ENCODE measurements at regions not wholly inside any gene's neighbourhood (a gene's known extent, or its start where the extent isn't known, plus 50 kb on each side); places are given as distances from the start of the nearest gene placed in this dataset.

DNA sequence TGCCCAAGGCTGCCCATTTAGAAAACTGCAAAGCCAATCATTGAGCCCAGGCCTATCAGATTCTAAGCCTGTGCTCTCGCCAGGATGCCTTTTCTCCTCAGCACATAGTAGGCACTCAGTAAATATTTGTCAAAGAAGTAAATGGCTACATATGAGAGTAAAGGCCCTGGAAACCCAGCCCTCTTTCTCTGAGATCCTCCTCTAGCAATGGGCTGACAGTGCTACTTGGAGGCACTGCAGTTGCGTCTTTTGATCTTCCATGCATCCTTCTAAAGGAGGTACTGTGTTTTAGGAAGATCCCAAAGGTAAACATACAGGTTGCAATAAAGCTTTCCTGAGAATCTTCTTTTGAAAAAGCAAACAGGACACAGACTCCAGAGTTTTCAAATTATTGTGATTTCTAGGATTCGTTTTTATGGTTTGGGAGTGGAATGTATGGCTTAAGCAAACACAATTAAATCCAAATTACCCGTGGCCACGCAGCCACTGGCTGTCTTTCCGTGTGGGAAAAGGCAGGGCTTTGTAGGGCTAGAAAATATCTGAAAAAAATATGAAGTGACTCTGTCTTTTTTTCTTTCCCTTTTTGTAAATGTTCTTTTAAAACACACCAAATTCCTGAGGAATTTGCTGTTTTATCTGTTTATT lies 151.3 kb upstream of the BMPER start:
- TF ChIP-seq EZH2 (IDR thresholded peaks at IDR 0.05; ENCODE audit: low read length) (no peak), CTCF (optimal IDR thresholded peaks at IDR 0.05 in 1 of 3, IDR thresholded peaks at IDR 0.05 in 1 of 3, conservative IDR thresholded peaks at IDR 0.05 in 1 of 3; ENCODE audit: extremely low read depth in 1 of 3, insufficient read depth in 2 of 3, low read length in 3 of 3) (no peak)

Data from keratinocyte (primary cell).